ENCODE measurements at regions not wholly inside any gene's neighbourhood (a gene's known extent, or its start where the extent isn't known, plus 50 kb on each side); places are given as distances from the start of the nearest gene placed in this dataset.

DNA sequence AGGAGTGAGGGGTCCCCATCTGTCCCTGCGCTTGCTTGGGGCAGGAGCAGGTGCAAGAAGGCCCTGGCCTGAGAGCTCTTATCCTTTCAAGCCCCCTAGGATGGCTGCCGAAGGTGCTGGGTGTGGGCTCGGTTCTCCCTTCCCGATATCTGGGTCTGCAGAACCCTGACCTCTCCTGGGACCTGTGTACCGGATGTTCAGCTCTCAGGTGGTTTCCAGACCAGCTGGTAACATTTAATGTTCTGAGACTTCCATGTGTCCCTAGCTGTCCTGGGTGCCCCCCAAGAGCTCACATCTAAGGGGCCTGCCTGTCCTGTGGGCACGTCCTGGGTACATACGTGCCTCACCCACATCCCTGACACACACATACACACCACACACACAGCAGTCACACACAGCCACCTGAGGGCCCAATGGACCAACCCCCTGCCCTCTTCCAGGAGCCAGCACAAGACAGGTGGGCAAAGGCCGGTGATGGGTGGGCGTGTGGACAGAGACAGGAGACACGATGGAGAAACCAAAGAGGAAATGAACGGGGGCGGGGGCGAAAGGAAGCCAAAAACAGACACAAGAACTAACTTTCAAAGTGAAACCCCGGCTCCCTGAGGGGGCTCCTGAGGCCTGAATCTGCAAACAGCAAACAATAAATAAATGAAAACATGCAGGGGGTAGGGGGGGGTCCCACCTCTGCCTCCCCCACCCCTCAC, 124.3 kb downstream of the PTPRS start:
- no peak for DNase-seq (ENCODE audit: low spot score)

GRCh38 chr19:5215431-5215830, 125.2 kb downstream of the PTPRS start:
- no peak for DNase-seq (ENCODE audit: low spot score)

GRCh38 chr19:5214902-5215301, 125.7 kb downstream of the PTPRS start:
- DNase-seq (ENCODE audit: low spot score) = no peak

- DNase-seq (ENCODE audit: low spot score) = no peak
Measured at GRCh38 chr19:5214371-5214770, 126.2 kb downstream of the PTPRS start.

DNA sequence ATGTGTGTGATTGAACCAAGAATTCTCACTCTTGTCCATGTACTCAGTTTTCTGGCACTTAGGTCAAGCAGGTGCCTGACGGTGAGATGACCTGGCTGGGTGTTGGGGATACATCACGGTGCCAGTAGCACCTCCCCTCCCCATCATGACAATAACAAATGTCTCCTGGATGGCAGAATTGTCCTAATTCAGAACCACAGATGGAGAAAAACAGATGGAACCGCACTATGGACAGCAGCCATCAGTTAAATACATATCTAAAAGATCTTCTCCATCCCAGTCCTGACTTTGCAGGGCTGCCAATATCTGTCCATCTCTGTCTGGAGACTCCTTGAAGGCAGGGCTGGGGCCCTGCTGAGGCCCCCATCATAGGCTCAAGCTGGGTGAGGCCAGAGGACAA, 126.9 kb downstream of the PTPRS start:
- no peak for DNase-seq (ENCODE audit: low spot score)

DNA sequence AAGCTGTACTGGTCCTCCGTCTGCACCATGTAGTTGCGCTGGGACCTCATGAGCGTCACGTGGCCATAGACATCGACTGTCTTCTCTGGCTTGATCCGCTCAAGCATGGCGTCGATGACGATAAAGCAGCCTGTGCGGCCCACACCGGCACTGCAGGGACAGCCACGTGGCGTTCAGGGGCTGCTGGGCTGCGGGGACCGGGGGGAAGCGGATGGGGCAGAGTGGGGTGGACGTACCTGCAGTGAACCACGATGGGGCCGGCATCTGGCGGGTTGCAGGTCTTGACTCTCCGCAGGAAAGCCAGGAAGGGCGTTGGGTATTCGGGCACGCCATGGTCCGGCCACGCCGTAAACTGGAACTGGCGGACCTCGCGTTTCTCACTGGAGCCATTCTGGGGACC, 128.5 kb downstream of the PTPRS start:
- DNase-seq (ENCODE audit: low spot score) = no peak

DNA sequence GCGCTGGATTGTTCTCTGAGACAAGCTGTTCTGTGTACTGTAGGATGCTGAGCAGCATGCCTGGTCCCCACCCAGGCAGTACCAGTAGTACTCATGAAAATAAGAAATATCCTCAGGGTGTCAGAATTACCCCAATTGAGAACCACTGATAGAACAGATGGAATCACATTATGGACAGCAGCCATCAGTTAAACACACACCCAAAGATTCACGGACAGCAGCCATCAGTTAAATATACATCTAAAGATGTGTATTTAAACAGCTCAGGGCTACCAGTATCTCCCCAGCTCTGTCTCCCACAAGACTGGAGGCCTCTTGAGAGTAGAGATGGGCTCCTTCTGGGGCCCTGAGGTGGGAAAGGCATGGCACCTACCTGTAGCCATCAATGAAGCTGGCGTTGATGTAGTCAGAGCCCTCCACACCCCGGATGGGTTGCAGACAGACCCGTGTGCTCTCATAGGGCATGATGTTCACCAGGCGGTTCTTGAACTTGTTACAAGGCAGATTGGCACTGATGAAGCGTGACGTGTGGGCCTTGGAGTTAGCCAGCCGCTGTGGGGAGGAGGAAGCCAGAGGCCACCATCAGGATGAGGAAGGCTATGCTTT, 129.3 kb downstream of the PTPRS start:
- no peak for DNase-seq (ENCODE audit: low spot score)

DNA sequence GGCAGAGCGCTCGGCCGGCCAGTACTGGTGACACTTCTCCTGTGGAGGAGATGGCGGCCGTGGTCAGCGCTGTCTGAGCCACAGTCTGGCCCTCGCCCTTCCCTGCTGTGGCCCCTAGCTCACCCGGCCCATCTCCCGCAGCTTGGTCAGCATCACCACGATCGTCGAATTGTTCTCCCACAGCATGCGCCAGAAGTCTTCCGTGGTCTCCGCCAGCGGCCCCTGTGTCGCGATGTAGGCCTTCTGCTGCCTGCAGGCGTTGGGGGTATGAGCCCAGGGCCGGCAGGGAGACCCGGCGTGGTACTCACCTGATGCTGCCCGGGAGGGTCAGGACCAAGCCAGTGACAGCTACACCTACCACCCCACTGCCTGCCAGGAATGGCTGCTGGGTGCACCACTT, 130.1 kb downstream of the PTPRS start:
- DNase-seq (ENCODE audit: low spot score) = no peak

DNA sequence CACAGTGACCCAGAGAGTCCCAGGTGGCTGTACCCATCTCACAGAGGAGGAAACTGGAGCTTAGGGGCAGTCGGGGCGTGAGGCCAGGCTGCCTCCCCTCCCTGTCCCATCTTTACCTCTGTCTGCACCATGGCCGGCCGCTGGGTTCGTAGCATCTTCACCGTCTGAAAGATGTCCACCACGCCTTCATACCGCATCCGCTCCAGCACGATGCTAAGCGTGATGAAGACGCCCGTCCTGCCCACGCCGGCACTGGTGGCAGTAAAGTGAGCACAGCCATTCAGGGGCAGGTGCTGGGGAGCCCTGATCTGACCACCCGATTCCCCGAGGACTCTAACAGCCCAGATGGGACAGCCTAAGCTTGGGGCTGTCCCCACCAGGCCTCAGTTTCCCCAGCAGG, 132.8 kb downstream of the PTPRS start:
- no peak for DNase-seq (ENCODE audit: low spot score)

GRCh38 chr19:5206751-5207075, 133.9 kb downstream of the PTPRS start:
- no peak for DNase-seq (ENCODE audit: low spot score)

DNA sequence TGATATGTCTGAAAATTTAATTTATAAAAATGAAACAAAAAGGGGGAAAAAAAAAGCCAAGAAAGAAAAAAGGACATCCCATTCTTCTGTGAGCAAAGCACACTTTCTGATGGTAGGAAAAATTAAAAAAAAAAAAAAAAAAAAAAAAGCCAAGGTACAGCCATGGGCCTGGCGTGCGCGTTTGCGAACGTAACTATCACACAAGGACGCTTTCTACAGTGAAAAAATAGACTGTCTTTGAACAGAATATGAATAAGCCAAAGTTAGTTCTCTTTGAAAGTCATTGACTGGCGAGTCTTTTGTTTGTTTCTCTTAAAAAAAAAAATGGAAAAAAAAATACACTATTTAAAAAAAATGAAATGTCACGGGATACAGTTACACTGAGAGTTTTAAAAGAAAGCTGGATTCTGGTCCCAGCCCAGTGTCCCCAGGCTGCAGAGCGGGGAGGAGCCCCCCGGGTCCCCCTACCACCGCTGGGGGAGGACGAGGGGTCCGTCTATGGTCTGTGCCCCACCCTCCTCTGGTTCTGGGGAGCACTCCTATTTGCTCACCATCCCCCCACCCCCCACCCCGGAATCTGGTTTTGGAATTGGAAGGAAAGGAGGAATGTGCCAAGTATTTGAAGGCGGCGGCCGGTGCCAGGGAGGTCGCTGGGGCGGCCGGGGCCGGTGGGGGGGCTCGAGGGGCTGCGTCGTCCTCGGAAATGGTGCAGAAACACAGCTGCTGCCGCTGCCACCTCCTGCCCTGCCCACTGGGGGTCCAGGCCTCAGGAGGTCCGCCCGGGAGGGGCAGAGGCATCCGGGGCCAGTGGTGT, 134.5 kb downstream of the PTPRS start:
- DNase-seq (ENCODE audit: low spot score) = no peak

GRCh38 chr19:5205381-5205780, 135.2 kb downstream of the PTPRS start:
- no peak for DNase-seq (ENCODE audit: low spot score)

- no peak for DNase-seq (ENCODE audit: low spot score)
Measured at GRCh38 chr19:5204212-5204611, 136.4 kb downstream of the PTPRS start.
